Right lobe of liver (tissue), 4 donors: ENCODE measurements at regions not wholly inside any gene's neighbourhood (a gene's known extent, or its start where the extent isn't known, plus 50 kb on each side); places are given as distances from the start of the nearest gene placed in this dataset.

Experiments
- CTCF ChIP-seq, 4 donors: fragments of 200-600 bp in 3 of 4; fragments of 450-650 bp in 1 of 4; IDR thresholded peaks; one replicate each; pipeline versions ENCODE4 v1.5.1 to v1.8.0; 2016 to 2022; ENCODE audit warnings: antibody characterized with exemption in 4 of 4, mild to moderate bottlenecking in 2 of 4
- POLR2A ChIP-seq: fragments of 450-650 bp; IDR thresholded peaks from one replicate; pipeline ENCODE4 v1.6.1; 2017; ENCODE audit warnings: antibody characterized with exemption, mild to moderate bottlenecking
- donor health status: DM: no; HTN: no; CAD: no.
- donor health status: DM: no; HTN: no; CAD: no.
- donor health status: DM: no; HTN: yes; CAD: no.

- TF ChIP-seq CTCF (IDR thresholded peaks at IDR 0.05) (no peak), POLR2A (no peak)
These were observed 552.3 kb downstream of the PRDM9 start for GRCh38 chr5:24059716-24060115.
